ENCODE measurements at regions not wholly inside any gene's neighbourhood (a gene's known extent, or its start where the extent isn't known, plus 50 kb on each side); places are given as distances from the start of the nearest gene placed in this dataset.
"Not testable (repeated sequence)": the region's sequence is repeated elsewhere in the genome, so short reads cannot be mapped to it uniquely, and the experiment has no call there.

- DNase-seq (ENCODE audit: low read depth in 2 of 2): not testable (repeated sequence)
Measured at GRCh38 chr17:16843511-16843910, 128.4 kb downstream of the TNFRSF13B start.

DNA sequence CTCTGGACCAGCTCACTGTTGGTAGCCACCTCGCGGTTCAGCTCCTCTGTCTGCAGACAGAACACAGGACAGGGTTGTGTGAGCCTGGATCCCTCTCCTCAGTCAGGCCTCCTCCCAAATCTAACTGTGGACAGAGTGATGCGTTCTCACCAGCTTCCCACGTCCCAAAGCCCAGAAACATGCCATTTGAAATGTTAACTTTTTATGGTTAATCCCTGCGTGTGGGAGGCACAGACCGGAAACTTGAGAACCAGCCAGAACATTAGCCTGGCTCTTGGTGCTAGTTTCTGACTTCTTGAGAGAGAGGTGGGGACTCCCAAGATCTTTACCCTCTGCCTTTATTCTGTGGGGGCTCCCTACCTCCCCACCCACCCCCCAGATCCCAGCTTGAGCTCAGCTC lies 129.6 kb downstream of the TNFRSF13B start:
- DNase-seq (ENCODE audit: low read depth in 2 of 2): not testable (repeated sequence)

DNA sequence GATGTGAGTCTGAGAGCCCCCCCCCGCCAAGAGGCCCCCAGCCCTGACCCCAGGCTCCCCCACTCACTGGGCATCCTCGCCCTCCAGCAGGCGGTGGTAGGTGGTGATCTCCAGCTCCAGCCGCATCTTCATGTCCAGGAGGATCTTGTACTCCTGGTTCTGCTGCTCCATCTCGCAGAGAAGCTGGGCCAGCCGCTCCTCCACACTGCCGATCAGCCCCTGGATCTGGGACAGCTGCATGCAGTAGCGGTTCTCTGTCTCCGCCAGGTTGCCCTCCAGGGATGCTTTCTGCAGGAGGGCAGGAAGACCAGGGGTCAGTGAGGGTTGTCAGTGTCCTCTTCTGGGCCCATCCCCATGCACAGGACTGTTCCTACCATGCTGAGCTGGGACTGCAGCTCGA lies 130.0 kb downstream of the TNFRSF13B start:
- DNase-seq (ENCODE audit: low read depth in 2 of 2): not testable (repeated sequence)

- not testable (repeated sequence) for DNase-seq (ENCODE audit: low read depth in 2 of 2)
Measured at GRCh38 chr17:16840219-16840618, 131.7 kb downstream of the TNFRSF13B start.

GRCh38 chr17:16839242-16840175 lies 132.4 kb downstream of the TNFRSF13B start:
- DNase-seq (ENCODE audit: low read depth in 2 of 2): not testable (repeated sequence)

- not testable (repeated sequence) for DNase-seq (ENCODE audit: low read depth in 2 of 2)
Measured at GRCh38 chr17:16838795-16839194, 133.1 kb downstream of the TNFRSF13B start.

GRCh38 chr17:16838287-16838686 lies 133.6 kb downstream of the TNFRSF13B start:
- not testable (repeated sequence) for DNase-seq (ENCODE audit: low read depth in 2 of 2)

- not testable (repeated sequence) for DNase-seq (ENCODE audit: low read depth in 2 of 2)
Measured at GRCh38 chr17:16837468-16838266, 134.3 kb downstream of the TNFRSF13B start.

GRCh38 chr17:16836315-16836915 lies 135.5 kb downstream of the TNFRSF13B start:
- DNase-seq (ENCODE audit: low read depth in 2 of 2): not testable (repeated sequence)

DNA sequence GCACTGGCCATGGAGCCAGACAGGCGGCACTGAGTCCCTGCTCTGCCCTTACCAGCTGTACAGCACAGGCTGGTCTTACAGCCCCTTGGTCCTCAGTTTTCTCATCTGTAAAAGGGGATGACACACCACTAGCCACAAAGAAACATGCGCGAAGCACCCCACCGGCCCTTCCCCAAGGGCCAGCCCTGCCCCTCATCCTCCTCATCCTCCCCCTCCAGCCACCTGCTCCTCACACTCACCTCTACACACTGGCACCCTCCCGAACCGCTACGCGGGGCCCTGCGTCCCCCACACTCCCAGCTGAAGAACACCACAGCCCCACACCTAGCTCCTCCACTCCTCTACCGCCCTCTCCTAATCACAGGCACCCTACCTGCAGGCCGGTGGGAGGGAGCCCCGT lies 138.4 kb downstream of the TNFRSF13B start:
- not testable (repeated sequence) for DNase-seq (ENCODE audit: low read depth in 2 of 2)

DNA sequence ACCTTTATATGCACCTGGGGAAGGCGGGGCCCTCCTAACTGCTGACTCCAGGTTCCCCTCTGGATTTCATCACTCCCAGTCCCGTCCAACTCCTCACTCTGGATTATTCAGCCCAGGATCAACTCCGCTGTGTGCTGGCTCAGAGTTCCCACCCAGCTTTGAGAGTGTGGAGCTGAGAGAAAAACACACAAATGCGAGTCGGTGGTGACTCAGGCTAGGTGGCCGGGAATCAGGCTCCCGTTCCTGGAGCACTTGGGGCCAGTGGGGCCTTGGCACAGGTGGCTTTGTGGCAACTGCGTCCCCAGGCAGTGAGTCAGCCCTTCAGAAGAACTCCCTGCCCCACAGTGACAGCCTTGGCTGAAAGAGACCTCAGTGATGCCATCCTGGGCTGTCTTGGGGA lies 139.1 kb downstream of the TNFRSF13B start:
- DNase-seq (ENCODE audit: low read depth in 2 of 2): not testable (repeated sequence)

- DNase-seq (ENCODE audit: low read depth in 2 of 2): not testable (repeated sequence)
Measured at GRCh38 chr17:16832206-16832605, 139.7 kb downstream of the TNFRSF13B start.

DNA sequence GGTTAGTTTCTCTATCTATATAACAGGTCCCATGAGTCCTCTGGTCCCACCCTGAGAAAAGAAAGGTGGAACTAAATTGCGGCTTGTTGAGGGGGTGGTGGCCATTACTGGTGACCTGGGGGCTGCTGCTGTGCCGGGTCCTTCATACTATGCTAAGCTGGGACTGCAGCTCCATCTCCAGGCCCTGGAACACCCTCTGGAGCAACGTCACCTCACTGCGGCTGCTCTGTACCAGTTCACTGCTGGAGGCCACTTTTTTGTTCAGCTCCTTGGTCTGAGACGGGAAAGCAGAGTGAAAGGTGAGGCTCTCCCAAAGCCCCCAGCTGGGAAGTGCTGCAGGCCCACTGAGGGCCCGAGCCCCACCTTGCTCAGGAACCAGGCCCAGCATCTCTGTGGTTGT lies 140.7 kb downstream of the CCDC144A start:
- DNase-seq (ENCODE audit: low read depth in 2 of 2): not testable (repeated sequence)

- DNase-seq (ENCODE audit: low read depth in 2 of 2): not testable (repeated sequence)
Measured at GRCh38 chr17:16830219-16830618, 140.2 kb downstream of the CCDC144A start.
